Stimulated activated naive CD8-positive, alpha-beta T cell treated with anti-CD3 and anti-CD28 coated beads, Interleukin-15, Interleukin-2, amounts not matched to agents 100 ng/mL and 50 ng/mL, for 24 hours (primary cell): ENCODE measurements at regions not wholly inside any gene's neighbourhood (a gene's known extent, or its start where the extent isn't known, plus 50 kb on each side); places are given as distances from the start of the nearest gene placed in this dataset.

Source experiments
- H3K27ac Mint-ChIP-seq: one replicate; pipeline ENCODE4 v1.8.0; 2021; ENCODE audit warnings: mild to moderate bottlenecking, mixed read lengths
- H3K27me3 Mint-ChIP-seq: one replicate; pipeline ENCODE4 v1.8.0; 2021; ENCODE audit warnings: mixed read lengths
- H3K36me3 Mint-ChIP-seq: one replicate; pipeline ENCODE4 v1.8.0; 2021; ENCODE audit warnings: low read depth, mixed read lengths
- H3K4me1 Mint-ChIP-seq: one replicate; pipeline ENCODE4 v1.8.0; 2021; ENCODE audit warnings: low read depth, mixed read lengths
- H3K4me3 Mint-ChIP-seq: one replicate; pipeline ENCODE4 v1.8.0; 2021; ENCODE audit warnings: mild to moderate bottlenecking, mixed read lengths
- H3K9me3 Mint-ChIP-seq: one replicate; pipeline ENCODE4 v1.8.0; 2021; ENCODE audit warnings: mixed read lengths

- Mint-ChIP-seq H3K9me3 (no peaks in the 10 kb centered on the region), H3K4me1 (peaks cover 45% of the 10 kb centered on the region), H3K36me3 (no peaks in the 10 kb centered on the region), H3K4me3 (peak overlapping the region; percentile 6), H3K27ac (peak overlapping the region; percentile 89), H3K27me3 (peaks cover 13% of the 10 kb centered on the region)
These were observed 212.4 kb downstream of the LY86 start for GRCh38 chr6:6801005-6801335.

DNA sequence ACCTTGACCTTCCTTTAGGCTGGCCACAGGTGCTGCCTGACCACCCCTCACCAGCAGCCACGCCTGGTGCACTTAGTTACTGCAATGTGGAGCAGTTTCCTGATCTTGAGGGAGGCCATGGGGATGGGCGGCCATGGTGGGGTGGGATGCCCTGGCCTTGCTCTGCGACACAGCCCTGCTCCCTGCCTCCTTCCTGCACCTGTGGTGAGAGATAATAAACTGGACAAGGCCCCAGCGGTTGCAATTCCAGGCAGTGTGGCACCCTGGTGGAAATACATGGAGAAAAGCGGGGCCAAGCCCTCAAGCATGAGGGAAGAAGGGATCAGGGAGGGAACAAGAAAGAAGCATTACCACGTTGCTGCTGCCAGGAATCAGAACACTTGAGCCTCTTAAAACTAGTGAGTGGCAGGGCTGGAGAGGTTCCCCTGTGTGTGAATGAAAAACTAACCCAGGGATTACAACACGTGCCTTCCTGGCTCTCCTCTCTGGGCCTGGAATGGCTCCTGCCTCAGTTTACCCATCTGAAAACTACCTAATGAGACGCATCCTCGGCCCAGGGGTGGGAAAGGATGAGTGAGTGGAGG lies 213.2 kb downstream of the LY86 start:
- Mint-ChIP-seq H3K27ac (no peak overlapping the region), H3K36me3 (no peaks in the 10 kb centered on the region), H3K9me3 (no peaks in the 10 kb centered on the region), H3K4me1 (peaks cover 45% of the 10 kb centered on the region), H3K27me3 (peaks cover 13% of the 10 kb centered on the region), H3K4me3 (no peak overlapping the region)

- H3K36me3 Mint-ChIP-seq, result no peaks in the 10 kb centered on the region
- no peak overlapping the region for H3K4me3 Mint-ChIP-seq
- peaks cover 3% of the 10 kb centered on the region for H3K27me3 Mint-ChIP-seq
- no peak overlapping the region for H3K27ac Mint-ChIP-seq
- H3K9me3 Mint-ChIP-seq, result no peaks in the 10 kb centered on the region
- peaks cover 37% of the 10 kb centered on the region for H3K4me1 Mint-ChIP-seq
These were observed 214.9 kb downstream of the LY86 start for GRCh38 chr6:6803180-6803977.

- Mint-ChIP-seq H3K27ac (no peak overlapping the region), H3K27me3 (peaks cover 3% of the 10 kb centered on the region), H3K36me3 (no peaks in the 10 kb centered on the region), H3K9me3 (no peaks in the 10 kb centered on the region), H3K4me1 (peaks cover 22% of the 10 kb centered on the region), H3K4me3 (no peak overlapping the region)
These were observed 216.5 kb downstream of the LY86 start for GRCh38 chr6:6804843-6805615.

GRCh38 chr6:6806844-6807518 lies 218.5 kb downstream of the LY86 start:
- Mint-ChIP-seq H3K36me3 (no peaks in the 10 kb centered on the region), H3K27ac (no peak overlapping the region), H3K27me3 (peaks cover 7% of the 10 kb centered on the region), H3K4me3 (no peak overlapping the region), H3K4me1 (peaks cover 29% of the 10 kb centered on the region), H3K9me3 (no peaks in the 10 kb centered on the region)

- Mint-ChIP-seq H3K27ac (no peak overlapping the region), H3K4me3 (no peak overlapping the region), H3K27me3 (peaks cover 7% of the 10 kb centered on the region), H3K9me3 (no peaks in the 10 kb centered on the region), H3K36me3 (no peaks in the 10 kb centered on the region), H3K4me1 (peaks cover 26% of the 10 kb centered on the region)
These were observed 219.8 kb downstream of the LY86 start for GRCh38 chr6:6808343-6808742.

DNA sequence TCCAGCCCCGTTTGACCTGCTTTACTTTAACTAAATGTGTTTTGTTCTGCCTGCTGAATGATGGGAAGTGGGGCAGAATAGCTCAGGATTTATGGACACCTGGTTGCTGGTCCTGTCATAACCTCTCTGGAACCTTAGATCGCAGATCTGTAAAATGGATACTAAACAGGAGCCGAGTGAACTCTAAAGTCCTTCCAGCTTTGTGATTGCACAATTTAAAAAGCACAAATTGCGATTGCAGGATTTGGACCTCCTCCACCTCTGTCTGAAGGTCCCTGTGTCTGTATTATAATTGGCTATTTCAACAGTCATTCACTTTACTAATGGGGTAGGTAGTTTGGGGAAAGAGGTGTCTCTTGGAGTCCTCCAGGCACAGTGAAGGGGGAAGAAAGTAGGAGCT lies 220.4 kb downstream of the LY86 start:
- Mint-ChIP-seq H3K27ac (no peak overlapping the region), H3K4me3 (no peak overlapping the region), H3K4me1 (peaks cover 22% of the 10 kb centered on the region), H3K36me3 (no peaks in the 10 kb centered on the region), H3K9me3 (no peaks in the 10 kb centered on the region), H3K27me3 (peaks cover 7% of the 10 kb centered on the region)

- H3K27me3 Mint-ChIP-seq, result peaks cover 3% of the 10 kb centered on the region
- no peaks in the 10 kb centered on the region for H3K9me3 Mint-ChIP-seq
- no peak overlapping the region for H3K27ac Mint-ChIP-seq
- H3K36me3 Mint-ChIP-seq, result no peaks in the 10 kb centered on the region
- peaks cover 22% of the 10 kb centered on the region for H3K4me1 Mint-ChIP-seq
- H3K4me3 Mint-ChIP-seq, result peak overlapping the region; percentile 80
These were observed 222.2 kb downstream of the LY86 start for GRCh38 chr6:6810727-6811126.

- peaks cover 3% of the 10 kb centered on the region for H3K27me3 Mint-ChIP-seq
- peak overlapping the region; percentile 53 for H3K27ac Mint-ChIP-seq
- peak overlapping the region; percentile 80 for H3K4me3 Mint-ChIP-seq
- no peaks in the 10 kb centered on the region for H3K9me3 Mint-ChIP-seq
- peaks cover 22% of the 10 kb centered on the region for H3K4me1 Mint-ChIP-seq
- no peaks in the 10 kb centered on the region for H3K36me3 Mint-ChIP-seq
These were observed 222.8 kb downstream of the LY86 start for GRCh38 chr6:6811128-6812009.

- Mint-ChIP-seq H3K27me3 (peaks cover 3% of the 10 kb centered on the region), H3K27ac (no peak overlapping the region), H3K4me3 (no peak overlapping the region), H3K36me3 (no peaks in the 10 kb centered on the region), H3K9me3 (no peaks in the 10 kb centered on the region), H3K4me1 (peaks cover 25% of the 10 kb centered on the region)
These were observed 223.9 kb downstream of the LY86 start for GRCh38 chr6:6812427-6812826.

DNA sequence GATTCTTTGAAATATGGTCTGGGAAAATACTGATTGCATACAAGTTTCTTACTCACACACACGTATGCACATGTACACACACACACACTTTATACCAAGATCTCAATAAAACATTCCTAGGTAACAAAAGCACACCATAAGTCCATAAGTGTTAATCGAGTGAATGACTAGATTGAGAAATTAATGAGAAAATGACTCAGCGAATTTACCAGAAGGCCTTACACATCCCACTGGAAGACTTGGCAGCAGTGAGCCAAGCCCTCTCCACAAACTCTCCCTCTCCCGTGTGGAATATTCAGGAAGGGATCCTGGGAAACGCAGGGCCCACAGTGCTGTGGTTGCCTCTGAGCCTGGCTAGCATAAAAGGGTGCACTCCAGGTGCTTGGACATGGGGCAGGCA lies 227.2 kb downstream of the LY86 start:
- H3K36me3 Mint-ChIP-seq, result no peaks in the 10 kb centered on the region
- peaks cover 7% of the 10 kb centered on the region for H3K27me3 Mint-ChIP-seq
- no peak overlapping the region for H3K4me3 Mint-ChIP-seq
- no peaks in the 10 kb centered on the region for H3K9me3 Mint-ChIP-seq
- H3K4me1 Mint-ChIP-seq, result peaks cover 22% of the 10 kb centered on the region
- H3K27ac Mint-ChIP-seq, result no peak overlapping the region

DNA sequence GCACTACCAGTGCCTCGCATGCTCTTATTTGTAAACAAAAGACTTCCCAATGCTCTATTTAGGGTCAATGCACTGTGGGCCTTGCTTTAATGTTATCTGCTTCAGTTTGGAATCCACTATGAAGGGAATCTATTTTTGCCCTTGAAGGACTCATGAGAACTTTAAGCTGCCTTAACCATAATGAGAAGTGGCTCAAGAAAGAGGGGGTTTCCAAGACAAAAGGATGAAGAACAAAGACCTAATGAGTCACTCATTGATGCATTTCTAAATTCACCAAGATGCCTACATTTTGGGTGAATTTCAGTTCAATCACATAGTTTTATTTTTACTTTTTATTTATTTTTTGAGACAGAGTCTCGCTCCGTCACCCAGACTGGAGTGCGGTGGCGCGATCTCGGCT lies 228.2 kb downstream of the LY86 start:
- no peaks in the 10 kb centered on the region for H3K36me3 Mint-ChIP-seq
- peaks cover 12% of the 10 kb centered on the region for H3K4me1 Mint-ChIP-seq
- H3K27me3 Mint-ChIP-seq, result peaks cover 7% of the 10 kb centered on the region
- no peak overlapping the region for H3K27ac Mint-ChIP-seq
- H3K4me3 Mint-ChIP-seq, result no peak overlapping the region
- no peaks in the 10 kb centered on the region for H3K9me3 Mint-ChIP-seq

DNA sequence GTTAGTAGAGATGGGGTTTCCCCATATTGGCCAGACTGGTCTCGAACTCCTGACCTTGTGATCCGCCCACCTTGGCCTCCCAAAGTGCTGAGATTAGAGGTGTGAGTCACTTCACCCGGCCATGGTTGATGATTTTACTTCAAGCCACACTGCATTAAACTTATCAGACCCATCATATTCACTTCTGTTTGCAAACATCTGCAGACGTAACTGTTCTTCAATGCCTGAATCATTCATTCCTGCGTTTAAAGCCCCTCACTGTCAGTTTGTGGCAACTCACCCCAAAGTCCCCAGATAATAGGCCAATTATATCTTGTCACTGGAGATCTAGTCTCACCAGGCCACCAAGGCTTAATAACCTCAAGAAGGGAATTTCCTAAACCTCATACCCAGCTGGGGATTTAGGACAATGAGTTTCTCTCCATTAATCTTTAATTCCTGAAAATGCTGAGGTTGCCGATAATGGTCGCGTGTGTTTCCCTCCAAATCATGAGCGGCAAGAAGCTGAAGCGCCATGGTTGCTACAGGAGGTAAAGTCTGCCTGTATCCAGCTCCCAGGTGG lies 229.6 kb downstream of the LY86 start:
- Mint-ChIP-seq H3K27ac (no peak overlapping the region), H3K9me3 (no peaks in the 10 kb centered on the region), H3K36me3 (no peaks in the 10 kb centered on the region), H3K27me3 (peaks cover 7% of the 10 kb centered on the region), H3K4me3 (no peak overlapping the region), H3K4me1 (peaks cover 9% of the 10 kb centered on the region)

DNA sequence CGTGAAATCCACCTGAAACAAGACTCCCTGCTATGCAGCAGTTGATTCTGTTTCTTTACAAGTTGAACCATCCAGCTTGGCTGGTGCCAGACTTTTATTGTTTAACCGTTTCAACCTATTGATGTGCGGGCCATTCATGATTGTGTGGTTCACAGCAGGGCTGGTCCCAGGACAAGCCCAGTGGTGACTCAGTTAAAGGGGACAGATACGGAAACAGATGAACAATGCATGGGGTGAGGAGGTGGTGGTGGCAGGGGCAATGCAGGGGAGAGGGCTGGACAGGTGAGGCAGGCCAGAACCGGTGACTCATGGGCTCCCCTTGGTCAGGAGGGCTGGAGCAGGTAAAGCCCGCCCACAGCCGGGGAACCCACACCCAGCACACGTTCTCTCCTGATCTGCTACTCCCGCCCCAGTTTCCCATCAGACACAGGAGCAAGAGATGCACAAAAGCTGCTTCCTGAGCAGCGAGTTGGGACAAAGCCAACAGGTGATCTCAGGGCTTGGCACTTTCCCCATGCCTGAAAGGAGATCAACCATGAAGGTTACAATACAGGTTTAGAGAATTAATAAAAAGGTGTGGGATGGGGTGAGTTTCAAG lies 232.2 kb downstream of the LY86 start:
- no peaks in the 10 kb centered on the region for H3K36me3 Mint-ChIP-seq
- H3K9me3 Mint-ChIP-seq, result no peaks in the 10 kb centered on the region
- no peak overlapping the region for H3K4me3 Mint-ChIP-seq
- H3K27me3 Mint-ChIP-seq, result peaks cover 13% of the 10 kb centered on the region
- no peak overlapping the region for H3K27ac Mint-ChIP-seq
- peaks cover 12% of the 10 kb centered on the region for H3K4me1 Mint-ChIP-seq
